Ascending aorta (tissue), 2 donors: ENCODE measurements at regions not wholly inside any gene's neighbourhood (a gene's known extent, or its start where the extent isn't known, plus 50 kb on each side); places are given as distances from the start of the nearest gene placed in this dataset.
"Not testable (repeated sequence)": the region's sequence is repeated elsewhere in the genome, so short reads cannot be mapped to it uniquely, and the experiment has no call there.

ENCODE experiments used
- DNase-seq, 2 donors: peaks; one replicate each; pipeline ENCODE4 v3.0.0-alpha.2; 2019; ENCODE audit warnings: low spot score in 2 of 2
- H3K27ac ChIP-seq, 2 donors: fragments of 200-600 bp; sonication (generic); one replicate each; pipeline ENCODE4 v1.5.1; 2016 to 2017; ENCODE audit warnings: mild to moderate bottlenecking in 1 of 2
- H3K27me3 ChIP-seq: fragments of 200-600 bp; sonication (generic); one replicate; pipeline ENCODE4 v1.5.1; 2017
- H3K36me3 ChIP-seq, 2 donors: fragments of 200-600 bp; sonication (generic); one replicate each; pipeline ENCODE4 v1.5.1; 2016
- H3K4me1 ChIP-seq, 2 donors: fragments of 200-600 bp; sonication (generic); one replicate each; pipeline ENCODE4 v1.5.1; 2016 to 2017; ENCODE audit warnings: mild to moderate bottlenecking in 1 of 2
- H3K4me3 ChIP-seq, 2 donors: fragments of 200-600 bp; sonication (generic); one replicate each; pipeline ENCODE4 v1.5.1; 2016 to 2017; ENCODE audit warnings: mild to moderate bottlenecking in 1 of 2
- H3K9me3 ChIP-seq, 2 donors: fragments of 200-600 bp; sonication (generic); one replicate each; pipeline ENCODE4 v1.5.1; 2016
- CTCF ChIP-seq, 3 experiments: fragments of 200-600 bp in 2 of 3; fragments of 450-650 bp in 1 of 3; sonication (generic) in 2 of 3; IDR thresholded peaks; one replicate each; pipeline ENCODE4 v1.5.1; 2016 to 2019; ENCODE audit warnings: antibody characterized with exemption in 3 of 3, mild to moderate bottlenecking in 1 of 3, moderate library complexity in 1 of 3
- intact Hi-C: fragments of 100-400 bp; cut with DNase I; formaldehyde crosslinking; loops from one replicate; pipeline ENCODE4 v1.15.1; 2023

- H3K27me3 ChIP-seq, H3K4me3 ChIP-seq, DNase-seq, intact Hi-C loops, H3K4me1 ChIP-seq, H3K27ac ChIP-seq, H3K36me3 ChIP-seq, H3K9me3 ChIP-seq: not testable (repeated sequence)
- peak in 1 of 3 experiments; percentile 39 for TF ChIP-seq CTCF (IDR thresholded peaks at IDR 0.05)
These were observed 1546.5 kb downstream of the RPIA start for GRCh38 chr2:90237923-90238361.

- H3K9me3 ChIP-seq, H3K27ac ChIP-seq, intact Hi-C loops, H3K27me3 ChIP-seq, H3K4me3 ChIP-seq, DNase-seq, H3K36me3 ChIP-seq, H3K4me1 ChIP-seq: not testable (repeated sequence)
These were observed 1547.2 kb downstream of the RPIA start for GRCh38 chr2:90238505-90239230.

- DNase-seq, H3K4me1 ChIP-seq, H3K9me3 ChIP-seq, H3K36me3 ChIP-seq, H3K27ac ChIP-seq, H3K4me3 ChIP-seq, H3K27me3 ChIP-seq, intact Hi-C loops: not testable (repeated sequence)
These were observed 1548.3 kb downstream of the RPIA start for GRCh38 chr2:90239769-90240168.

- DNase-seq, H3K9me3 ChIP-seq, H3K36me3 ChIP-seq, H3K27ac ChIP-seq, H3K27me3 ChIP-seq, H3K4me1 ChIP-seq, intact Hi-C loops: not testable (repeated sequence)
- H3K4me3 ChIP-seq = peak overlapping the region in 1 of 2 donors; percentile 36
These were observed 1553.7 kb downstream of the RPIA start for GRCh38 chr2:90244902-90245765.

GRCh38 chr2:90248400-90248799 lies 1556.9 kb downstream of the RPIA start:
- H3K27ac ChIP-seq, H3K9me3 ChIP-seq, H3K36me3 ChIP-seq, DNase-seq, H3K4me1 ChIP-seq, intact Hi-C loops, H3K4me3 ChIP-seq, H3K27me3 ChIP-seq: not testable (repeated sequence)

- H3K27ac ChIP-seq, H3K4me3 ChIP-seq, H3K27me3 ChIP-seq, H3K4me1 ChIP-seq, H3K36me3 ChIP-seq, H3K9me3 ChIP-seq, intact Hi-C loops, DNase-seq: not testable (repeated sequence)
These were observed 1558.9 kb downstream of the RPIA start for GRCh38 chr2:90250350-90250749.

- H3K27ac ChIP-seq, H3K4me1 ChIP-seq, intact Hi-C loops, H3K9me3 ChIP-seq, H3K36me3 ChIP-seq, H3K4me3 ChIP-seq, H3K27me3 ChIP-seq: not testable (repeated sequence)
- peak in 1 of 2 donors; percentile 43 for DNase-seq
These were observed 1560.1 kb downstream of the RPIA start for GRCh38 chr2:90251576-90251975.

GRCh38 chr2:90253306-90253705 lies 1561.8 kb downstream of the RPIA start:
- H3K4me1 ChIP-seq, H3K4me3 ChIP-seq, intact Hi-C loops, H3K27ac ChIP-seq, H3K9me3 ChIP-seq, H3K36me3 ChIP-seq, H3K27me3 ChIP-seq: not testable (repeated sequence)
- peak in 1 of 2 donors; percentile 50 for DNase-seq

GRCh38 chr2:90266888-90267287 lies 1575.4 kb downstream of the RPIA start:
- intact Hi-C loops, H3K36me3 ChIP-seq: not testable (repeated sequence)

GRCh38 chr2:90287751-90288150 lies 1596.3 kb downstream of the RPIA start:
- H3K4me3 ChIP-seq, H3K27ac ChIP-seq, DNase-seq, H3K27me3 ChIP-seq, H3K36me3 ChIP-seq, H3K9me3 ChIP-seq, H3K4me1 ChIP-seq, intact Hi-C loops: not testable (repeated sequence)

More at GRCh38 chr2:90266888-90267287, 1575.4 kb downstream of the RPIA start:
- not testable (repeated sequence) for H3K9me3 ChIP-seq, H3K4me3 ChIP-seq, H3K27me3 ChIP-seq, DNase-seq, H3K27ac ChIP-seq, H3K4me1 ChIP-seq

GRCh38 chr2:90288396-90288795 lies 1596.9 kb downstream of the RPIA start:
- H3K4me3 ChIP-seq, H3K27me3 ChIP-seq, H3K4me1 ChIP-seq, H3K27ac ChIP-seq, H3K36me3 ChIP-seq, DNase-seq, intact Hi-C loops, H3K9me3 ChIP-seq: not testable (repeated sequence)

GRCh38 chr2:90289291-90289980 lies 1598.0 kb downstream of the RPIA start:
- H3K36me3 ChIP-seq, H3K4me3 ChIP-seq, H3K4me1 ChIP-seq, H3K27ac ChIP-seq, H3K27me3 ChIP-seq, intact Hi-C loops, H3K9me3 ChIP-seq, DNase-seq: not testable (repeated sequence)

GRCh38 chr2:90290701-90291100 lies 1599.2 kb downstream of the RPIA start:
- H3K27me3 ChIP-seq, H3K4me3 ChIP-seq, H3K9me3 ChIP-seq, H3K27ac ChIP-seq, DNase-seq, H3K4me1 ChIP-seq, H3K36me3 ChIP-seq, intact Hi-C loops: not testable (repeated sequence)
